HepG2 (cell line): ENCODE measurements at regions not wholly inside any gene's neighbourhood (a gene's known extent, or its start where the extent isn't known, plus 50 kb on each side); places are given as distances from the start of the nearest gene placed in this dataset.

Experiments
- ATAC-seq: fragments of 200-7000 bp; cut with Tn5 transposase; 3 replicates; pipeline ENCODE4 v1.9.1; 2020; ENCODE audit warnings: mild to moderate bottlenecking, moderate library complexity
- BruUV-seq: library from RNA; stranded (reverse); fragments of 400-500 nt; replicated peaks from 2 replicates; lab custom pipeline; 2021; lab: Mats Ljungman, UMichigan
- CTCF ChIA-PET: fragments of 300-600 bp; formaldehyde crosslinking; extraction: SDS; loops from one replicate; lab custom pipeline; 2021; ENCODE audit warnings: low total read pairs, inconsistent platforms, low intra/inter-chr PET ratio; lab: Yijun Ruan, JAX
- POLR2A ChIA-PET: fragments of 350-600 bp; sonication (Branson Sonifier 250); formaldehyde crosslinking; loops from one replicate; lab custom pipeline; 2020; ENCODE audit warnings: antibody characterized with exemption, inconsistent platforms; lab: Yijun Ruan, JAX
- DNase-seq: peaks from one replicate; pipeline ENCODE4 v3.0.0-alpha.2; 2015; ENCODE audit warnings: low spot score
- FAIRE-seq: peaks from 3 replicates; lab custom pipeline; 2011; peaks lifted over from hg19 to GRCh38; lab: Jason Lieb, UNC
- H2AFZ ChIP-seq: one replicate; pipeline ENCODE4 v1.6.1; 2011; ENCODE audit warnings: low read length, inconsistent platforms
- H3K27ac ChIP-seq: fragments of 300-600 bp; 3 replicates; pipeline ENCODE4 v1.8.0; 2011; ENCODE audit warnings: mixed run types, mild to moderate bottlenecking, mixed read lengths, low read length, inconsistent platforms; ENCODE audit not compliant: insufficient read depth; ENCODE audit errors: extremely low read length
- H3K27me3 ChIP-seq, 2 experiments: fragments of 200-600 bp in 1 of 2; 2 replicates in 1 of 2; 3 replicates in 1 of 2; pipeline versions ENCODE4 v1.6.0 to v1.8.0; 2011; ENCODE audit warnings: low read length in 2 of 2, mild to moderate bottlenecking in 2 of 2, moderate library complexity in 2 of 2, inconsistent platforms in 1 of 2; ENCODE audit not compliant: insufficient read depth in 2 of 2, control insufficient read depth in 1 of 2
- H3K36me3 ChIP-seq, 2 experiments: fragments of 200-600 bp in 1 of 2; replicated peaks in 1 of 2; 2 replicates in 1 of 2; 3 replicates in 1 of 2; pipeline versions ENCODE4 v1.5.1 to v1.8.0; 2011; ENCODE audit warnings: low read length in 2 of 2, inconsistent platforms in 1 of 2; ENCODE audit not compliant: insufficient read depth in 2 of 2, control insufficient read depth in 1 of 2
- H3K4me1 ChIP-seq: 2 replicates; pipeline ENCODE4 v1.5.1; 2012; ENCODE audit warnings: low read length, inconsistent platforms; ENCODE audit not compliant: insufficient read depth
- H3K4me2 ChIP-seq: 2 replicates; pipeline ENCODE4 v1.6.0; 2011; ENCODE audit warnings: low read depth, low read length, inconsistent platforms
- H3K4me3 ChIP-seq, 3 experiments: fragments of 200-600 bp in 1 of 3; sonication (generic), shearing (Covaris generic) in 1 of 3; replicated peaks in 1 of 3; 2 replicates each; pipeline ENCODE4 v1.5.1; 2011 to 2016; ENCODE audit warnings: low read length in 3 of 3, inconsistent platforms in 2 of 3, low read depth in 2 of 3, mild to moderate bottlenecking in 2 of 3, control low read depth in 1 of 3, mixed read lengths in 1 of 3; ENCODE audit not compliant: insufficient read depth in 1 of 3
- H3K79me2 ChIP-seq: one replicate; pipeline ENCODE4 v1.6.1; 2011; ENCODE audit warnings: low read length, inconsistent platforms; ENCODE audit not compliant: insufficient read depth
- H3K9ac ChIP-seq: 2 replicates; pipeline ENCODE4 v1.6.0; 2011; ENCODE audit warnings: mild to moderate bottlenecking, low read depth, low read length, inconsistent platforms; ENCODE audit not compliant: insufficient read depth
- H3K9me3 ChIP-seq: 2 replicates; pipeline ENCODE4 v1.5.1; 2012; ENCODE audit warnings: mild to moderate bottlenecking, low read length
- H4K20me1 ChIP-seq: 2 replicates; pipeline ENCODE4 v1.6.0; 2011; ENCODE audit warnings: inconsistent platforms, mild to moderate bottlenecking, low read length, moderate library complexity; ENCODE audit not compliant: insufficient read depth
- ERF ChIP-seq: IDR thresholded peaks from 2 replicates; pipeline ENCODE4 v1.6.1; 2018; ENCODE audit warnings: missing biosample characterization, missing genetic modification reagents
- GTF2F1 ChIP-seq: fragments of 150-350 bp; IDR thresholded peaks from 2 replicates; pipeline ENCODE4 v1.6.1; 2014; ENCODE audit warnings: low read length
- HMGA1 ChIP-seq: sonication (generic); formaldehyde crosslinking; conservative IDR thresholded peaks from 2 replicates; pipeline ENCODE4 v1.4.0; 2020; ENCODE audit warnings: missing genetic modification reagents
- RXRB ChIP-seq: IDR thresholded peaks from 2 replicates; pipeline ENCODE4 v1.6.1; 2016; ENCODE audit warnings: borderline replicate concordance, missing genetic modification reagents, missing compliant biosample characterization
- ZNF138 ChIP-seq: sonication (generic); formaldehyde crosslinking; IDR thresholded peaks from 2 replicates; pipeline ENCODE4 v1.5.0; 2020; ENCODE audit warnings: mild to moderate bottlenecking, low read depth, missing genetic modification reagents
- ZNF30 ChIP-seq: sonication (generic); formaldehyde crosslinking; IDR thresholded peaks from 2 replicates; pipeline ENCODE4 v1.5.0; 2020; ENCODE audit warnings: mild to moderate bottlenecking, missing genetic modification reagents
- ZNF660 ChIP-seq: sonication (generic); formaldehyde crosslinking; IDR thresholded peaks from 2 replicates; pipeline ENCODE4 v1.5.1; 2020; ENCODE audit warnings: mild to moderate bottlenecking, low read depth, missing genetic modification reagents, borderline replicate concordance
- ZNF766 ChIP-seq: sonication (generic); formaldehyde crosslinking; IDR thresholded peaks from 2 replicates; pipeline ENCODE4 v1.5.0; 2020; ENCODE audit warnings: missing genetic modification reagents, borderline replicate concordance
- ZNF773 ChIP-seq: sonication (generic); formaldehyde crosslinking; IDR thresholded peaks from 2 replicates; pipeline ENCODE4 v1.4.0; 2020; ENCODE audit warnings: missing genetic modification reagents, borderline replicate concordance
- WGBS: methylation state at CpG from one replicate; pipeline ENCODE4 v1.1.6; 2017; ENCODE audit warnings: low lambda C conversion rate; 5-methylcytosine and 5-hydroxymethylcytosine counted together
- in situ Hi-C: cut with HindIII; loops from 2 replicates; pipeline ENCODE4 v1.10.0; 2017; ENCODE audit warnings: low pct_unique_long_range_greater_than_20kb; ENCODE audit not compliant: extremely low pct_ligation_motif_present
- intact Hi-C: fragments of 100-400 bp; cut with micrococcal nuclease; formaldehyde crosslinking; loops from one replicate; pipeline ENCODE4 v1.10.0; 2022; ENCODE audit not compliant: unreplicated experiment
- TF ChIP-seq, protein P1 (sequence below): sonication (generic); formaldehyde crosslinking; IDR thresholded peaks from 2 replicates; pipeline ENCODE4 v1.5.1; 2020; ENCODE audit warnings: mild to moderate bottlenecking, missing genetic modification reagents, borderline replicate concordance

DNA sequence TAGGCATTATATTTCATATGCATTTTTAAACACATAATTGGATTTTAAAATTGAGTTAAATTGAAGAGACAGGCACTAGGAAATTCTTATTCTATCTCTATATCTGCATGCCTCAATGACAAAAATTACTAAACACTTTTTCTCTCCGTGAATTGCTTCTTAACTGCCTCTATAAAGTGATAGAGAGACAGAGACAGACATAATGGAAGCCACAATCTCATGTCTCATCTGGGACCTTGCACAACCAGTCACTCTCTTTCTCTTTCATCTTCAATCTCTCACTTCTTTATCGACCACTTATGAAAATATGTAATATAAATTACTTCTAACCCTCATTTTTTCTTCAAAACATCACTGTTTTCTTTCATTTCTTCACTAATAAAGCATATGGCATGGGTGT, 238.9 kb upstream of the ZNF804A start:
- no peaks in the 10 kb centered on the region for H3K4me1 ChIP-seq
- no peak overlapping the region for H2AFZ ChIP-seq
- ATAC-seq, result no peak
- no peak for DNase-seq
- no peak overlapping the region for H3K9ac ChIP-seq
- BruUV-seq, result no TSS peak
- ChIA-PET CTCF (no interaction called here), POLR2A (no interaction called here)
- H4K20me1 ChIP-seq, result no peaks in the 10 kb centered on the region
- no peaks in the 10 kb centered on the region for H3K27me3 ChIP-seq
- in situ Hi-C loops (no loop called here), intact Hi-C loops (no loop called here)
- no peaks in the 10 kb centered on the region for H3K36me3 ChIP-seq
- no peak overlapping the region for H3K4me2 ChIP-seq
- no peak overlapping the region for H3K4me3 ChIP-seq
- TF ChIP-seq ZNF773 (CRISPR knock-in tag), result no peak
- no peak for TF ChIP-seq ERF (CRISPR knock-in tag)
- TF ChIP-seq ZNF660, result no peak
- no peak for TF ChIP-seq RXRB
- TF ChIP-seq GTF2F1, result no peak
- TF ChIP-seq ZNF138 (CRISPR knock-in tag), result no peak
- no peak for TF ChIP-seq ZNF766 (CRISPR knock-in tag)
- TF ChIP-seq, protein P1, sequence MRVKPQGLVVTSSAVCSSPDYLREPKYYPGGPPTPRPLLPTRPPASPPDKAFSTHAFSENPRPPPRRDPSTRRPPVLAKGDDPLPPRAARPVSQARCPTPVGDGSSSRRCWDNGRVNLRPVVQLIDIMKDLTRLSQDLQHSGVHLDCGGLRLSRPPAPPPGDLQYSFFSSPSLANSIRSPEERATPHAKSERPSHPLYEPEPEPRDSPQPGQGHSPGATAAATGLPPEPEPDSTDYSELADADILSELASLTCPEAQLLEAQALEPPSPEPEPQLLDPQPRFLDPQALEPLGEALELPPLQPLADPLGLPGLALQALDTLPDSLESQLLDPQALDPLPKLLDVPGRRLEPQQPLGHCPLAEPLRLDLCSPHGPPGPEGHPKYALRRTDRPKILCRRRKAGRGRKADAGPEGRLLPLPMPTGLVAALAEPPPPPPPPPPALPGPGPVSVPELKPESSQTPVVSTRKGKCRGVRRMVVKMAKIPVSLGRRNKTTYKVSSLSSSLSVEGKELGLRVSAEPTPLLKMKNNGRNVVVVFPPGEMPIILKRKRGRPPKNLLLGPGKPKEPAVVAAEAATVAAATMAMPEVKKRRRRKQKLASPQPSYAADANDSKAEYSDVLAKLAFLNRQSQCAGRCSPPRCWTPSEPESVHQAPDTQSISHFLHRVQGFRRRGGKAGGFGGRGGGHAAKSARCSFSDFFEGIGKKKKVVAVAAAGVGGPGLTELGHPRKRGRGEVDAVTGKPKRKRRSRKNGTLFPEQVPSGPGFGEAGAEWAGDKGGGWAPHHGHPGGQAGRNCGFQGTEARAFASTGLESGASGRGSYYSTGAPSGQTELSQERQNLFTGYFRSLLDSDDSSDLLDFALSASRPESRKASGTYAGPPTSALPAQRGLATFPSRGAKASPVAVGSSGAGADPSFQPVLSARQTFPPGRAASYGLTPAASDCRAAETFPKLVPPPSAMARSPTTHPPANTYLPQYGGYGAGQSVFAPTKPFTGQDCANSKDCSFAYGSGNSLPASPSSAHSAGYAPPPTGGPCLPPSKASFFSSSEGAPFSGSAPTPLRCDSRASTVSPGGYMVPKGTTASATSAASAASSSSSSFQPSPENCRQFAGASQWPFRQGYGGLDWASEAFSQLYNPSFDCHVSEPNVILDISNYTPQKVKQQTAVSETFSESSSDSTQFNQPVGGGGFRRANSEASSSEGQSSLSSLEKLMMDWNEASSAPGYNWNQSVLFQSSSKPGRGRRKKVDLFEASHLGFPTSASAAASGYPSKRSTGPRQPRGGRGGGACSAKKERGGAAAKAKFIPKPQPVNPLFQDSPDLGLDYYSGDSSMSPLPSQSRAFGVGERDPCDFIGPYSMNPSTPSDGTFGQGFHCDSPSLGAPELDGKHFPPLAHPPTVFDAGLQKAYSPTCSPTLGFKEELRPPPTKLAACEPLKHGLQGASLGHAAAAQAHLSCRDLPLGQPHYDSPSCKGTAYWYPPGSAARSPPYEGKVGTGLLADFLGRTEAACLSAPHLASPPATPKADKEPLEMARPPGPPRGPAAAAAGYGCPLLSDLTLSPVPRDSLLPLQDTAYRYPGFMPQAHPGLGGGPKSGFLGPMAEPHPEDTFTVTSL, result no peak
- TF ChIP-seq HMGA1 (CRISPR knock-in tag), result no peak
- no peak for TF ChIP-seq ZNF30 (CRISPR knock-in tag)
- 0% methylated on average over 2 of the region's 2 CpGs for WGBS
- no peaks in the 10 kb centered on the region for H3K9me3 ChIP-seq
- no peaks in the 10 kb centered on the region for H3K79me2 ChIP-seq
- H3K27ac ChIP-seq, result no peak overlapping the region
- no peak for FAIRE-seq
